Vagina (tissue), 2 donors: ENCODE measurements at regions not wholly inside any gene's neighbourhood (a gene's known extent, or its start where the extent isn't known, plus 50 kb on each side); places are given as distances from the start of the nearest gene placed in this dataset.

Experiments used
- CTCF ChIP-seq, 3 experiments: fragments of 450-650 bp in 2 of 3; fragments of 200-600 bp in 1 of 3; sonication (generic) in 1 of 3; IDR thresholded peaks; one replicate each; pipeline ENCODE4 v1.5.1; 2017 to 2019; ENCODE audit warnings: antibody characterized with exemption in 3 of 3, mild to moderate bottlenecking in 2 of 3, moderate library complexity in 2 of 3
- POLR2A ChIP-seq, 2 donors: fragments of 450-650 bp; IDR thresholded peaks; one replicate each; pipeline ENCODE4 v1.6.1; 2017; ENCODE audit warnings: antibody characterized with exemption in 2 of 2, mild to moderate bottlenecking in 2 of 2, moderate library complexity in 2 of 2

- TF ChIP-seq POLR2A (IDR thresholded peaks at IDR 0.05), result no peak
- TF ChIP-seq CTCF (IDR thresholded peaks at IDR 0.05), result no peak
Measured at GRCh38 chr4:15325987-15326386, 101.8 kb upstream of the C1QTNF7 start.
